ENCODE measurements at regions not wholly inside any gene's neighbourhood (a gene's known extent, or its start where the extent isn't known, plus 50 kb on each side); places are given as distances from the start of the nearest gene placed in this dataset.

- TF ChIP-seq CTCF (IDR thresholded peaks at IDR 0.05) = no peak
- TF ChIP-seq POLR2A (IDR thresholded peaks at IDR 0.05) = no peak
- no peak for TF ChIP-seq EP300 (IDR thresholded peaks at IDR 0.05)
Observed at GRCh38 chr12:24500421-24500820, 448.5 kb downstream of the BCAT1 start.
